BLaER1 (cell line): ENCODE measurements at regions not wholly inside any gene's neighbourhood (a gene's known extent, or its start where the extent isn't known, plus 50 kb on each side); places are given as distances from the start of the nearest gene placed in this dataset.

Experiments
- H3K27ac ChIP-seq: shearing (Covaris generic); formaldehyde crosslinking; 2 replicates; pipeline ENCODE4 v1.8.1; 2022
- H3K27me3 ChIP-seq: shearing (Covaris generic); formaldehyde crosslinking; 2 replicates; pipeline ENCODE4 v1.8.1; 2022
- H3K36me3 ChIP-seq: shearing (Covaris generic); formaldehyde crosslinking; 2 replicates; pipeline ENCODE4 v1.8.1; 2022
- H3K4me1 ChIP-seq: shearing (Covaris generic); formaldehyde crosslinking; 2 replicates; pipeline ENCODE4 v1.8.1; 2022
- H3K4me2 ChIP-seq: shearing (Covaris generic); formaldehyde crosslinking; 2 replicates; pipeline ENCODE4 v1.8.1; 2022
- H3K4me3 ChIP-seq: shearing (Covaris generic); formaldehyde crosslinking; 2 replicates; pipeline ENCODE4 v1.8.1; 2022
- H3K9ac ChIP-seq: shearing (Covaris generic); formaldehyde crosslinking; 2 replicates; pipeline ENCODE4 v1.8.1; 2022
- H3K9me3 ChIP-seq: shearing (Covaris generic); formaldehyde crosslinking; 2 replicates; pipeline ENCODE4 v1.8.1; 2022
- H4K20me1 ChIP-seq: shearing (Covaris generic); formaldehyde crosslinking; 2 replicates; pipeline ENCODE4 v1.8.1; 2022
- Cebpa-rat ChIP-seq: shearing (Covaris generic); IDR thresholded peaks from 2 replicates; pipeline ENCODE4 v1.8.1; 2022

DNA sequence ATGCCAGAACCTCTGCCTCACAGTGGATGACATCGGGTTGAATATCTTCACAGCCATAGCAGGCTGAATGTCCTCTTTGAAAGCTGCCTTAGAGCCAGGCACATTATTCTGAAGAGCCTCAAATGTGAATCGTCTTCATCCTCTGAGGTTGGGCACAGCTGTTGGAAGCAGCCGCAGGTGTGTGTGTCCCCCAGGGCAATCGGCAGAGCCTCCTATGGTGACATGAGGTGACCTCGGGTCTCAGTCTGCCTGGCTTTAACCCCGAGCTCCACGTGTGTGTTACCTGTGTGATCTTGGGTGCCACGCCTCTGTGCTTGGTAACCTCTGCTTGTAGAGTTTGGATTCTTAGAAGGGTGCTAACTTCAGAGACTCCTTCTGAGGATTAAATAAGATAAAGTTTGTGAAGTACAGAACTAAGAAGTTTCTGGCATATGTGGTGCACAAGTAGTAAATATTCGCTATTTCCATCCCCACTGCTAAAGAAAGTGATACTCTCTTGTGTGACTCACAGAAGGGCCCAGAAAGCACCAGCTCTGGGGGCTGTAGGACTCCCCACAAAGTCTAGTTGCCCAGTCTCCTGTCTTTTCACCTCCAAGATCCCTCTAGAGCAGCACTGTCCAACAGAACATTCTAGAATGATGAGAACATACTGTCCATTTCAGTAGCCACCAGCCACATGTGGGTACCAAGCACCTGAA is 500.9 kb downstream of the NPHP4 start:
- H3K9me3 ChIP-seq: no peaks in the 10 kb centered on the region
- no peaks in the 10 kb centered on the region for H3K27me3 ChIP-seq
- no peaks in the 10 kb centered on the region for H4K20me1 ChIP-seq
- H3K4me3 ChIP-seq: no peak overlapping the region
- no peaks in the 10 kb centered on the region for H3K36me3 ChIP-seq
- no peak for TF ChIP-seq Cebpa-rat
- H3K4me1 ChIP-seq: no peaks in the 10 kb centered on the region
- no peak overlapping the region for H3K4me2 ChIP-seq
- H3K9ac ChIP-seq: no peak overlapping the region
- no peak overlapping the region for H3K27ac ChIP-seq

DNA sequence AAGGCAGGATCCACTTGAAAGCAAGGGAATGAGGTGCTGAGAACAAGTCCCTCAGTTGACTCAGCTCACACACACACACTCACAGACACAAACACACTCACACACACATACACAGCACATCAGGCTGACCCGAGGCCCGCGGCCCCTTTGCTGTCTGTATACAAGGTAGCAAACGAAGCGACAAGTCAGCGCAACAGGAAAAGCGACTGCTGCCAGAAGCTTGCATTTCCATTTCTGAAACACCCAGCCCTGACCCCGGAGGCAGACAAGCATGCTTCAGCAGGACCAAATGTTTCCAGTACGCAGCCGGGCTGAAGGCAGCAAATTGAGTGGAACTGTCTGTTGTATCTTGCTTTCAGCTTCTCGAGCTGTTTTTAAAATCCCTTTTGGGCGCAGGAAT is 501.6 kb downstream of the NPHP4 start:
- TF ChIP-seq Cebpa-rat: no peak
- Histone ChIP-seq H3K9ac (no peak overlapping the region), H3K4me2 (no peak overlapping the region), H3K27me3 (no peaks in the 10 kb centered on the region), H3K4me1 (no peaks in the 10 kb centered on the region), H3K27ac (no peak overlapping the region), H3K36me3 (no peaks in the 10 kb centered on the region), H4K20me1 (no peaks in the 10 kb centered on the region), H3K4me3 (no peak overlapping the region), H3K9me3 (no peaks in the 10 kb centered on the region)

DNA sequence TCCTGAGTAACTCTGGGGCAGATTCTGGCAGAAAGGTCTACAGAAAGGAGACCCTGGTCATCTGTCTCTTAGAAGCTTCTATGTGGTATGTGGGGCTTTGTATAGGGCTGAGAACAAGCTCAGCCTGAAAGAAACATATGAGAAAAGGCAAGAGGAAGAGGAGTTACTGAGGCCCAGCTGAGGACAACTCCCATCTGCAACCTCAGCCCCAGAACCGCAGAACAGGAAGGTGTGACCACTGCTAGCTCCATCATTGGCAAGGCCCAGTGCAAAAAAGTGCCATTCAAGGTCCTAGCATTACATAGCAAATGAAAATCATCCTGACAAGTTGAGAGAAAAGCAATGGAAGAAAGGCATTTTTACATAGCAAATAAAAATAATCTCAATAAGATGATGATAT is 503.8 kb downstream of the NPHP4 start:
- no peaks in the 10 kb centered on the region for H3K36me3 ChIP-seq
- H3K4me2 ChIP-seq: no peak overlapping the region
- H3K27ac ChIP-seq: no peak overlapping the region
- H3K4me3 ChIP-seq: no peak overlapping the region
- H3K4me1 ChIP-seq: no peaks in the 10 kb centered on the region
- H4K20me1 ChIP-seq: no peaks in the 10 kb centered on the region
- TF ChIP-seq Cebpa-rat: no peak
- no peaks in the 10 kb centered on the region for H3K27me3 ChIP-seq
- H3K9ac ChIP-seq: no peak overlapping the region
- no peaks in the 10 kb centered on the region for H3K9me3 ChIP-seq

DNA sequence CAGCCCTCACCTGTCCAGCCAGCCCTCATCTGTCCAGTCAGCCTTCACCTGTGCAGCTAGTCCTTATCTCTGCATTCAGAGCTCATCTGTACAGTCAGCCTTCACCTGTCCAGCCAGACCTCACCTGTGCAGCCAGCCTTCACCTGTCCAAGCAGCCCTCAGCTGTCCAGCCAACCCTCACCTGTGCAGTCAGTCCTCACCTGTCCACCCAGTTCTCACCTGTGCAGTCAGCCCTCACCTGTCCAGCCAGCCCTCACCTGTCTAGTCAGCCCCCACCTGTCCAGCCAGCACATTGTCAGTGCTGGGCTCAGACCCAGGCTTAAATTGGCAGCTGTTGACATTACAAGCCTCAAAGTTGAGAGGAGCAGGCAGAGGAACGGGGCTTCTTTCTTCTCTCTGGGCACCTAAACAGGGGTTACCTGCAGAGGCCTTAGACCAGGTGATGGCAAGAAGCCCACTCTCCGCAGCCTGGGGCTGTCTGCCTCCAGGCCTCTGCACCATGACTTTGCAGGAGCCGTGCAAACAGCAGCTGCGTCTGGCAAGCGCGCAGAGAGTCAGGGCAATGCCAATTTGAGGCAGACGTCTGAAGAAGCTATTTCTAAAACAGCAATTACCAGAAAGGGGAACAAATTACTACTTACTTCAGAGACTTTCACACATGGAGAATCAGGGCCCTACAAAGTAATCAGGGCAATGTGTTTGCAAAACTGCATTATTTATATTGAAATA is 506.1 kb downstream of the NPHP4 start:
- no peaks in the 10 kb centered on the region for H3K36me3 ChIP-seq
- H3K4me1 ChIP-seq: peaks cover 12% of the 10 kb centered on the region
- no peak for TF ChIP-seq Cebpa-rat
- no peak overlapping the region for H3K27ac ChIP-seq
- H3K4me3 ChIP-seq: no peak overlapping the region
- H3K27me3 ChIP-seq: no peaks in the 10 kb centered on the region
- no peak overlapping the region for H3K9ac ChIP-seq
- H4K20me1 ChIP-seq: no peaks in the 10 kb centered on the region
- H3K9me3 ChIP-seq: no peaks in the 10 kb centered on the region
- H3K4me2 ChIP-seq: no peak overlapping the region

DNA sequence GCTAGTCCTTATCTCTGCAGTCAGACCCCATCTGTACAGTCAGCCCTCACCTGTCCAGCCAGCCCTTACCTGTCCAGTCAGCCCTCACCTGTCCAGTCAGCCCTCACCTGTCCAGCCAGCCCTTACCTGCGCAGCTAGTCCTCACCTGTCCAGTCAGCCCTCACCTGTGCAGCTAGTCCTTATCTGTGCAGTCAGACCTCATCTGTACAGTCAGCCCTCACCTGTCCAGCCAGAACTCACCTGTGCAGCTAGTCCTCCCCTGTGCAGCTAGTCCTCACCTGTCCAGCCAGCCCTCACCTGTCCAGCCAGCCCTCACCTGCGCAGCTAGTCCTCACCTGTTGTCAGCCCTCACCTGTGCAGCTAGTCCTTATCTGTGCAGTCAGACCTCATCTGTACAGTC is 506.8 kb downstream of the NPHP4 start:
- H3K27ac ChIP-seq: no peak overlapping the region
- TF ChIP-seq Cebpa-rat: no peak
- H3K4me1 ChIP-seq: peaks cover 12% of the 10 kb centered on the region
- H3K4me3 ChIP-seq: no peak overlapping the region
- H3K4me2 ChIP-seq: no peak overlapping the region
- H3K36me3 ChIP-seq: no peaks in the 10 kb centered on the region
- H3K27me3 ChIP-seq: no peaks in the 10 kb centered on the region
- no peaks in the 10 kb centered on the region for H3K9me3 ChIP-seq
- H4K20me1 ChIP-seq: no peaks in the 10 kb centered on the region
- no peak overlapping the region for H3K9ac ChIP-seq

DNA sequence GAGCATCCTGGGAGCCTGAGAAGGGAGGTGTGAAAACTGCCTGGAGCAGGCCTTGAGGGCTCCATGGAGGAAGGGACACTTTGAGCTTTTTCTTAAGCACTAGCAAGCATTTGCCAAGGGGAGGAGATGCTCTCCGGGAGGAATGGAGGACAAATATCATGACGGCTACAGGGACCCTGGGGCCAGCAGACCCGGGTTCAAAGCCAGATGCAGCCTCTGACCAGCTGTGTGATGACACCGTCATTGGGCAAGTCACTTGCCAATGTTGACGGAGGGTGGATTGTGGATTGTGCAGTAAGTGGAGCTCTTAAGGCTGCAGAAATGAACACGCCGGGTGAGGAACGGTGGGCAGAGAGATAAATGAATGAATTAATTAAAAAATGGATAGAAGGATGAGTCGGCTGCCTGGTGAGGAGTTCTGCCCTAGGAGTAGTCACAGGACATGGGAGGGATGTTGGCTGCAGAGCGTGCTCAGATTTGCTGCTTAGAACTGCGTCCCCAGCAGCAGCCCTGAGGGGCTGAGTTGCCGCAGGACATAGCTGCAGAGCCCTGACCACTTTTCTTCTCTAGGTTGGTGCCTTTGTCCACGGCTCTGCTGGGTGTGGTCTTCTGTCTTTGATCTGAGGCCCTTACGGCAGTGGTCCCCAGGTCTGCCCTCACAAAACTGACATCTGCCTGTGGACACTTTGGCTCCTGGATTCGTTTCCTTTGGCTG is 507.6 kb downstream of the NPHP4 start:
- Histone ChIP-seq H3K4me3 (no peak overlapping the region), H3K4me1 (peaks cover 12% of the 10 kb centered on the region), H3K4me2 (no peak overlapping the region), H3K27ac (no peak overlapping the region), H3K9ac (no peak overlapping the region), H4K20me1 (no peaks in the 10 kb centered on the region), H3K36me3 (no peaks in the 10 kb centered on the region), H3K9me3 (no peaks in the 10 kb centered on the region), H3K27me3 (no peaks in the 10 kb centered on the region)
- TF ChIP-seq Cebpa-rat: no peak

DNA sequence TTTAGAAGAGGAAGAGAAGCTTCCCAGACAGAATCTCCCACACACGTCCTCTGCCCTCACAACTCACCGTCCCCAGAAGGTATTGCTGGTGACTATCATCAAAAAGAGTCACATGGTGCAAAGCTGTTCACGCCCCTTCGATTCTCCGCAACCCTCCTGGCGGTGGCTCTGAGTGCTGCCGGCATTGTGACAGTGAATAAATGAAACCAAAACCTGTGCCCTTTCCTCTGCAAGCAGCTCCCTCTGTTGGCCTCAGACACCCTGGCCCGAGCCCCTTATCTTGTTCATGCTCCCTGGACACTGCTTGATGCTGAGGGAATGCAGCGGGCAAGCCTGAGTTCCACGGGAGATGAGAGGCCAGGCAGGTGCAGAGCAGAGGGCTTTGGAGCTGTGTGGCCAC is 510.3 kb downstream of the NPHP4 start:
- H3K4me1 ChIP-seq: peaks cover 12% of the 10 kb centered on the region
- no peak for TF ChIP-seq Cebpa-rat
- H3K27me3 ChIP-seq: no peaks in the 10 kb centered on the region
- H3K4me2 ChIP-seq: peak overlapping the region; percentile 23
- no peak overlapping the region for H3K4me3 ChIP-seq
- no peaks in the 10 kb centered on the region for H3K36me3 ChIP-seq
- no peak overlapping the region for H3K27ac ChIP-seq
- no peak overlapping the region for H3K9ac ChIP-seq
- H4K20me1 ChIP-seq: no peaks in the 10 kb centered on the region
- H3K9me3 ChIP-seq: no peaks in the 10 kb centered on the region

DNA sequence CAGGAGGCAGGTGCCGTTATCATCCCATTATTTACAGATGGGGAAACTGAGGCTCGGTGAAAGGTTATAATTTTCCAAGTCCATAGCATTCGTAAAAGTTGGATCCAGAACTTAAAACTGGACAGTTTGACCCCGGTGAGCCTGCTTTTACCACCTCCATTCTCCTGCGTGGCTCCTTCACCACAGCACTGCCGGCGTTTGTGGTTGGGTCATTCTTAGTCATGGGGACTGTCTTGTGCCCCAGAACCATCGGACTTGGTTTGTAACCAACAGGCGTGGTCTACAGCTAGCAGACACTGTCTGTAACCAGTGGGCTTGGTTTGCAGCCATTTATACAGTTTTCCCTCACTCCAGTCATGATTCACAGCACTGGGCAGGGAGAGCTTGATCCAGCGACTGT is 511.3 kb downstream of the NPHP4 start:
- no peak overlapping the region for H3K9ac ChIP-seq
- no peak for TF ChIP-seq Cebpa-rat

DNA sequence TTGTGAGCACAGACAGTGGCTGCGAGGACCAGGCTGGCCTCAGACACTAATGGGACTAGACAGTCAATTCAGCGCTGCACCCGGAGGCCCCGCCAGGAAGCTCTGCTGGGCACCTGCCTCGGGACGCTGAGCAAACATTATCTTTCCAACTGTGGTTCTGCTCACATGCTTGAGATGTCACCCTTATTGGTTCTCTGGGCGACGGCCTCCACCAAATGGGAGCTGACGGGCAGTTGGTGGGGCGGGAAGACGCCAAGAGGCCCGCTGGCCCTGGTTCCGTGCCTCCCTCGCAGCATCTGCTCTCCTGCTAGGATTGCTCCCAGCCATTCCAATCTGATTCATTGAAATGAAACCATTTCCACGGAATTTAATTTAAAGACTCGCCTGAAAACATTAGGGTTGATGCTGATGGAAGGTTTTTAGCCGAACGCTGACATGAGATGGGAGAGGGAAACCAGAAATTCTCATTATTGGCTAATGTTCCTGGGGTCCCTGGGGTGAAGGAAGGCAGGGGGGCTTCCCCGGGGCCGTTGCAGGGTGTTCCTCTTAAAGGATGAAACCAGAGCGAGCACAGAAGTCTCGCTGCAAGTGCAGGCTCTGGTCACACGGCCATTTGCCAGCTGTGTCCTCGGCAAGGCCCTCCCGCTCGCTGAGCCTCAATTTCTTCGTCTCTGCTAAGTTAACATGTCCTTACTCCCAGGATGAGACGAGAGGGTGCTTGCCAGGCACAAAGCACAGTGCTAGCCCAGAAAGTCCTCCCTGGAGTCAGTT is 512.2 kb downstream of the NPHP4 start:
- no peak overlapping the region for H3K4me2 ChIP-seq
- no peaks in the 10 kb centered on the region for H3K9me3 ChIP-seq
- TF ChIP-seq Cebpa-rat: no peak
- H3K27ac ChIP-seq: no peak overlapping the region
- H3K36me3 ChIP-seq: no peaks in the 10 kb centered on the region
- H3K27me3 ChIP-seq: no peaks in the 10 kb centered on the region
- H3K9ac ChIP-seq: no peak overlapping the region
- H4K20me1 ChIP-seq: no peaks in the 10 kb centered on the region
- peaks cover 12% of the 10 kb centered on the region for H3K4me1 ChIP-seq
- no peak overlapping the region for H3K4me3 ChIP-seq

More for the DNA sequence above, 511.3 kb downstream of the NPHP4 start:
- Histone ChIP-seq H3K4me3 (no peak overlapping the region), H3K27me3 (no peaks in the 10 kb centered on the region), H3K27ac (no peak overlapping the region), H4K20me1 (no peaks in the 10 kb centered on the region), H3K9me3 (no peaks in the 10 kb centered on the region), H3K4me1 (peaks cover 12% of the 10 kb centered on the region), H3K4me2 (no peak overlapping the region), H3K36me3 (no peaks in the 10 kb centered on the region)
